H1 (cell line): ENCODE measurements at regions not wholly inside any gene's neighbourhood (a gene's known extent, or its start where the extent isn't known, plus 50 kb on each side); places are given as distances from the start of the nearest gene placed in this dataset.

ENCODE experiments used
- CTCF ChIA-PET: fragments of 300-600 bp; sonication (Branson Sonifier 250); formaldehyde crosslinking; loops from one replicate; lab custom pipeline; 2021; ENCODE audit not compliant: partially characterized antibody; lab: Charles Lee
- POLR2A ChIA-PET: fragments of 300-600 bp; sonication (Branson Sonifier 250); formaldehyde crosslinking; loops from one replicate; lab custom pipeline; 2021; ENCODE audit warnings: inconsistent platforms; ENCODE audit not compliant: partially characterized antibody; lab: Charles Lee
- DNase-seq, 2 experiments: peaks; one replicate each; pipeline versions ENCODE4 v3.0.0 to v3.0.0-alpha.2; 2010 to 2022; ENCODE audit warnings: low spot score in 2 of 2, low read depth in 1 of 2, mixed read lengths in 1 of 2
- FAIRE-seq: peaks from 2 replicates; lab custom pipeline; 2011; peaks lifted over from hg19 to GRCh38; lab: Jason Lieb, UNC
- H2AFZ ChIP-seq: 2 replicates; pipeline ENCODE4 v1.8.1; 2012; ENCODE audit warnings: low read length, inconsistent platforms
- H2AK5ac ChIP-seq: 2 replicates; pipeline ENCODE4 v1.6.1; 2013; ENCODE audit warnings: low read depth, low read length
- H2BK120ac ChIP-seq: replicated peaks from 2 replicates; pipeline ENCODE3; 2013; ENCODE audit warnings: low read depth, low read length, inconsistent platforms
- H2BK12ac ChIP-seq: 2 replicates; pipeline ENCODE4 v1.6.1; 2013; ENCODE audit warnings: low read depth, low read length
- H2BK15ac ChIP-seq: 2 replicates; pipeline ENCODE4 v1.6.1; 2013; ENCODE audit warnings: low read length
- H2BK20ac ChIP-seq: 2 replicates; pipeline ENCODE4 v1.6.1; 2013; ENCODE audit warnings: low read length
- H2BK5ac ChIP-seq: 2 replicates; pipeline ENCODE4 v1.6.1; 2013; ENCODE audit warnings: low read depth, low read length
- H3K14ac ChIP-seq: 2 replicates; pipeline ENCODE4 v1.6.1; 2013; ENCODE audit warnings: inconsistent platforms; ENCODE audit not compliant: insufficient read length
- H3K18ac ChIP-seq: 2 replicates; pipeline ENCODE4 v1.6.1; 2013; ENCODE audit warnings: low read length; ENCODE audit errors: extremely low read depth
- H3K23ac ChIP-seq: 2 replicates; pipeline ENCODE4 v1.6.1; 2013; ENCODE audit warnings: inconsistent platforms; ENCODE audit not compliant: insufficient read length
- H3K23me2 ChIP-seq: 2 replicates; pipeline ENCODE4 v1.6.1; 2013; ENCODE audit warnings: low read depth, low read length
- H3K27ac ChIP-seq: 2 replicates; pipeline ENCODE4 v1.6.1; 2011; ENCODE audit warnings: low read depth, low read length, inconsistent platforms
- H3K27me3 ChIP-seq, 4 experiments: replicated peaks in 1 of 4; 1 replicate in 1 of 4; 2 replicates in 3 of 4; pipeline versions ENCODE4 v1.6.1 to v1.8.1; 2011 to 2013; ENCODE audit warnings: low read length in 3 of 4, mild to moderate bottlenecking in 3 of 4, inconsistent platforms in 2 of 4, mixed read lengths in 2 of 4, moderate library complexity in 1 of 4; ENCODE audit not compliant: control insufficient read depth in 3 of 4, insufficient read depth in 3 of 4; ENCODE audit errors: extremely low read depth in 1 of 4
- H3K36me3 ChIP-seq, 4 experiments: 2 replicates each; pipeline versions ENCODE4 v1.6.1 to v1.8.1; 2011 to 2013; ENCODE audit warnings: mild to moderate bottlenecking in 4 of 4, low read length in 3 of 4, moderate library complexity in 2 of 4, control low read depth in 1 of 4, inconsistent platforms in 1 of 4; ENCODE audit not compliant: insufficient read depth in 4 of 4, control insufficient read depth in 2 of 4
- H3K4ac ChIP-seq: replicated peaks from 2 replicates; pipeline ENCODE3; 2013; ENCODE audit warnings: low read length, low read depth, mixed read lengths, inconsistent platforms; ENCODE audit not compliant: insufficient read length
- H3K4me1 ChIP-seq, 4 experiments: replicated peaks in 1 of 4; 1 replicate in 1 of 4; 2 replicates in 3 of 4; pipeline versions ENCODE4 v1.6.1 to v1.8.1; 2011 to 2013; ENCODE audit warnings: low read length in 3 of 4, inconsistent platforms in 2 of 4, mixed read lengths in 1 of 4; ENCODE audit not compliant: insufficient read depth in 4 of 4, control insufficient read depth in 3 of 4
- H3K4me2 ChIP-seq, 2 experiments: 2 replicates each; pipeline versions ENCODE4 v1.6.1 to v1.8.1; 2011 to 2013; ENCODE audit warnings: low read depth in 2 of 2, low read length in 2 of 2, control low read depth in 1 of 2, inconsistent platforms in 1 of 2, mild to moderate bottlenecking in 1 of 2; ENCODE audit not compliant: insufficient read depth in 1 of 2
- H3K4me3 ChIP-seq, 4 experiments: fragments of 200-600, 300-600 bp in 1 of 4; sonication (generic), shearing (Covaris generic), sonication (Bioruptor Twin) in 1 of 4; 2 replicates each; pipeline versions ENCODE4 v1.5.1 to v1.8.1; 2011 to 2016; ENCODE audit warnings: low read length in 4 of 4, low read depth in 3 of 4, control low read depth in 2 of 4, inconsistent platforms in 2 of 4, mild to moderate bottlenecking in 2 of 4, mixed read lengths in 1 of 4, moderate library complexity in 1 of 4; ENCODE audit not compliant: insufficient read depth in 2 of 4; ENCODE audit errors: extremely low read depth in 1 of 4
- H3K56ac ChIP-seq: replicated peaks from 2 replicates; pipeline ENCODE3; 2013; ENCODE audit warnings: low read depth, mild to moderate bottlenecking, mixed read lengths, low read length, inconsistent platforms; ENCODE audit not compliant: insufficient read length
- H3K79me1 ChIP-seq: 2 replicates; pipeline ENCODE4 v1.6.1; 2013; ENCODE audit warnings: low read depth, low read length, control low read depth
- H3K79me2 ChIP-seq, 2 experiments: 2 replicates each; pipeline versions ENCODE4 v1.6.1 to v1.8.1; 2012 to 2013; ENCODE audit warnings: low read length in 2 of 2, mild to moderate bottlenecking in 2 of 2, inconsistent platforms in 1 of 2; ENCODE audit not compliant: insufficient read depth in 2 of 2, control insufficient read depth in 1 of 2
- H3K9ac ChIP-seq, 4 experiments: replicated peaks in 1 of 4; 1 replicate in 1 of 4; 2 replicates in 3 of 4; pipeline versions ENCODE4 v1.6.1 to v1.8.1; 2011 to 2013; ENCODE audit warnings: low read depth in 3 of 4, low read length in 3 of 4, control low read depth in 2 of 4, mild to moderate bottlenecking in 2 of 4, moderate library complexity in 2 of 4, inconsistent platforms in 1 of 4; ENCODE audit errors: extremely low read depth in 1 of 4
- H3K9me3 ChIP-seq, 2 experiments: 2 replicates each; pipeline versions ENCODE4 v1.6.1 to v1.8.1; 2012 to 2013; ENCODE audit warnings: mild to moderate bottlenecking in 2 of 2, moderate library complexity in 2 of 2, control low read depth in 1 of 2, inconsistent platforms in 1 of 2, low read depth in 1 of 2, low read length in 1 of 2, mixed read lengths in 1 of 2; ENCODE audit not compliant: insufficient read depth in 2 of 2
- H4K20me1 ChIP-seq, 2 experiments: replicated peaks in 1 of 2; 2 replicates each; pipeline versions ENCODE3 to v1.8.1; 2011 to 2013; ENCODE audit warnings: inconsistent platforms in 2 of 2, low read length in 2 of 2, mild to moderate bottlenecking in 1 of 2; ENCODE audit not compliant: insufficient read depth in 2 of 2, control insufficient read depth in 1 of 2
- H4K5ac ChIP-seq: 2 replicates; pipeline ENCODE4 v1.6.1; 2013; ENCODE audit warnings: low read length, low read depth, mixed read lengths, inconsistent platforms; ENCODE audit not compliant: insufficient read length
- H4K8ac ChIP-seq: 2 replicates; pipeline ENCODE4 v1.8.0; 2013; ENCODE audit warnings: mild to moderate bottlenecking, moderate library complexity, low read length, inconsistent platforms; ENCODE audit not compliant: insufficient read depth; ENCODE audit errors: extremely low read depth
- H4K91ac ChIP-seq: replicated peaks from 2 replicates; pipeline ENCODE3; 2013; ENCODE audit warnings: low read length, mixed read lengths, inconsistent platforms; ENCODE audit not compliant: insufficient read length
- BACH1 ChIP-seq: IDR thresholded peaks from 2 replicates; pipeline ENCODE4 v1.6.1; 2012; ENCODE audit warnings: low read length, improper control_type of control experiment
- CTCF ChIP-seq, 3 experiments: IDR thresholded peaks; 1 replicate in 2 of 3; 2 replicates in 1 of 3; pipeline versions ENCODE4 v1.5.1 to v1.6.1; 2011; ENCODE audit warnings: low read length in 3 of 3, mild to moderate bottlenecking in 3 of 3, inconsistent platforms in 2 of 3, low read depth in 1 of 3, moderate library complexity in 1 of 3; ENCODE audit not compliant: insufficient read depth in 1 of 3; ENCODE audit errors: control extremely low read depth in 1 of 3
- E2F6 ChIP-seq: IDR thresholded peaks from 2 replicates; pipeline ENCODE4 v1.6.1; 2012; ENCODE audit warnings: inconsistent platforms
- NANOG ChIP-seq: IDR thresholded peaks from 2 replicates; pipeline ENCODE4 v1.6.1; 2011; ENCODE audit warnings: low read length, low read depth, mild to moderate bottlenecking, inconsistent platforms; ENCODE audit not compliant: insufficient read depth, poor library complexity, severe bottlenecking
- PHF8 ChIP-seq: fragments of 200-600 bp; sonication (generic); conservative IDR thresholded peaks from 2 replicates; pipeline ENCODE4 v1.7.1; 2012; ENCODE audit warnings: low read depth, mild to moderate bottlenecking, inconsistent platforms, low read length, moderate library complexity
- RFX5 ChIP-seq: IDR thresholded peaks from 2 replicates; pipeline ENCODE4 v1.6.1; 2011; ENCODE audit warnings: low read depth, low read length, improper control_type of control experiment, borderline replicate concordance
- SAP30 ChIP-seq: fragments of 300-600 bp; sonication (generic); IDR thresholded peaks from 2 replicates; pipeline ENCODE4 v1.7.1; 2012; ENCODE audit warnings: low read length, moderate library complexity, mild to moderate bottlenecking, inconsistent platforms; ENCODE audit not compliant: insufficient read depth, insufficient replicate concordance
- SIRT6 ChIP-seq: IDR thresholded peaks from one replicate; pipeline ENCODE4 v1.7.1; 2012; ENCODE audit warnings: low read length, inconsistent platforms
- WGBS, 2 experiments: shearing (Covaris generic) in 1 of 2; methylation state at CpG; one replicate each; pipeline versions ENCODE4 v1.1.6 to v1.1.7; 2013 to 2015; ENCODE audit warnings: low lambda C conversion rate in 2 of 2, mixed read lengths in 2 of 2, inconsistent platforms in 1 of 2, low coverage in 1 of 2, missing lambda C conversion rate in 1 of 2; ENCODE audit not compliant: insufficient replicate concordance in 2 of 2, insufficient coverage in 1 of 2, insufficient read length in 1 of 2; ENCODE audit errors: extremely low coverage in 1 of 2, missing lambda C conversion rate in 1 of 2; 5-methylcytosine and 5-hydroxymethylcytosine counted together
- TF ChIP-seq, protein P1 (sequence below): IDR thresholded peaks from 2 replicates; pipeline ENCODE4 v1.6.1; 2011; ENCODE audit warnings: low read length, improper control_type of control experiment

- no peak overlapping the region for H2AFZ ChIP-seq
- no peak overlapping the region for H2BK20ac ChIP-seq
- TF ChIP-seq E2F6: no peak
- no peak for TF ChIP-seq CTCF (IDR thresholded peaks at IDR 0.05; ENCODE audit: control extremely low read depth in 1 of 3, insufficient read depth in 1 of 3, low read depth in 1 of 3, low read length in 3 of 3)
- no peak for TF ChIP-seq NANOG
- no peak for TF ChIP-seq SIRT6
- no peak for TF ChIP-seq SAP30
- TF ChIP-seq PHF8: no peak
- TF ChIP-seq BACH1: no peak
- TF ChIP-seq, protein P1, sequence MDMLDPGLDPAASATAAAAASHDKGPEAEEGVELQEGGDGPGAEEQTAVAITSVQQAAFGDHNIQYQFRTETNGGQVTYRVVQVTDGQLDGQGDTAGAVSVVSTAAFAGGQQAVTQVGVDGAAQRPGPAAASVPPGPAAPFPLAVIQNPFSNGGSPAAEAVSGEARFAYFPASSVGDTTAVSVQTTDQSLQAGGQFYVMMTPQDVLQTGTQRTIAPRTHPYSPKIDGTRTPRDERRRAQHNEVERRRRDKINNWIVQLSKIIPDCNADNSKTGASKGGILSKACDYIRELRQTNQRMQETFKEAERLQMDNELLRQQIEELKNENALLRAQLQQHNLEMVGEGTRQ: no peak
- TF ChIP-seq RFX5: no peak
- ChIA-PET CTCF (interaction anchor here (1.2 to 6.3 kb wide), 5 partner anchors 8 to 67 kb away, joined by 3 to 52 read pairs (median 12); no protein-coding TSS in a partner anchor), POLR2A (interaction anchor here (1.9 kb wide), 1 partner anchor 14 kb away, joined by 4 read pairs; no protein-coding TSS in a partner anchor)
- H3K27me3 ChIP-seq: no peaks in the 10 kb centered on the region
- no peak overlapping the region for H4K8ac ChIP-seq
- no peak overlapping the region for H2BK15ac ChIP-seq
- H3K27ac ChIP-seq: no peak overlapping the region
- no peak overlapping the region for H2BK120ac ChIP-seq
- H3K18ac ChIP-seq: no peak overlapping the region
- no peak overlapping the region for H3K56ac ChIP-seq
- H3K9me3 ChIP-seq: no peaks in the 10 kb centered on the region
- no peaks in the 10 kb centered on the region for H3K79me1 ChIP-seq
- no peak overlapping the region for H2BK5ac ChIP-seq
- H3K14ac ChIP-seq: no peak overlapping the region
- no peak overlapping the region for H3K4ac ChIP-seq
- no peaks in the 10 kb centered on the region; the same call in 1 of the 2 replicates for H3K23me2 ChIP-seq
- WGBS, 2 experiments: 88% methylated on average over 4 of the region's 4 CpGs; no CpG with 5 or more reads in 1 of the 2 experiments
- no peak overlapping the region for H4K5ac ChIP-seq
- H3K36me3 ChIP-seq: no peaks in the 10 kb centered on the region
- FAIRE-seq: no peak
- no peak overlapping the region for H3K23ac ChIP-seq
- no peak overlapping the region for H2AK5ac ChIP-seq
- H3K4me1 ChIP-seq: peaks cover 0 to 5% (median 0%) of the 10 kb centered on the region in 4 experiments; a peak in 2 of 7 replicates
- H3K4me2 ChIP-seq: no peak overlapping the region
- H3K4me3 ChIP-seq: no peak overlapping the region
- H3K79me2 ChIP-seq: no peaks in the 10 kb centered on the region
- no peak overlapping the region for H3K9ac ChIP-seq
- H4K91ac ChIP-seq: no peak overlapping the region
- DNase-seq: no peak
- H2BK12ac ChIP-seq: no peak overlapping the region
- H4K20me1 ChIP-seq: no peaks in the 10 kb centered on the region
These were observed 90.3 kb downstream of the LYZL1 start for GRCh38 chr10:29379208-29379607.
